ENCODE measurements at regions not wholly inside any gene's neighbourhood (a gene's known extent, or its start where the extent isn't known, plus 50 kb on each side); places are given as distances from the start of the nearest gene placed in this dataset.

DNA sequence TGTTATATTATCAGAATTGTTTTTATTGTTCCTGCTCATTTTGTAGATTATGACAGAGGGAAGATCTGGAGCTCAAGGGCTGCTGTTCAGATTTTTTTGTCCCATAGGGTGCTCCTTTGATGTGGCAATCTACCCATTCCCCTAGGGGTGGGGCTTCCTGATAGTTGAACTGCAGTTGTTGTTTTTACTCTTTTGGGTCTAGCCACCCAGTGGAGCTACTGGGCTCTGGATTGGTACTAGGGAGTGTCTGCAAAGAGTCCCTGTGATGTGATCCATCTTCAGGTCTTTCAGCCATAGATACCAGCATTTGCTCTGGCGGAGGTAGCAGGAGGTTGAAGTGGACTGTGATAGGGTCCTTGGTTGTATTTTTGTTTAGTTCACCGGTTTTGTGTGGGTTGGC is 57.9 kb upstream of the SLCO1B1 start:
- H3K27ac ChIP-seq = no peak overlapping the region
- TF ChIP-seq, protein P1, sequence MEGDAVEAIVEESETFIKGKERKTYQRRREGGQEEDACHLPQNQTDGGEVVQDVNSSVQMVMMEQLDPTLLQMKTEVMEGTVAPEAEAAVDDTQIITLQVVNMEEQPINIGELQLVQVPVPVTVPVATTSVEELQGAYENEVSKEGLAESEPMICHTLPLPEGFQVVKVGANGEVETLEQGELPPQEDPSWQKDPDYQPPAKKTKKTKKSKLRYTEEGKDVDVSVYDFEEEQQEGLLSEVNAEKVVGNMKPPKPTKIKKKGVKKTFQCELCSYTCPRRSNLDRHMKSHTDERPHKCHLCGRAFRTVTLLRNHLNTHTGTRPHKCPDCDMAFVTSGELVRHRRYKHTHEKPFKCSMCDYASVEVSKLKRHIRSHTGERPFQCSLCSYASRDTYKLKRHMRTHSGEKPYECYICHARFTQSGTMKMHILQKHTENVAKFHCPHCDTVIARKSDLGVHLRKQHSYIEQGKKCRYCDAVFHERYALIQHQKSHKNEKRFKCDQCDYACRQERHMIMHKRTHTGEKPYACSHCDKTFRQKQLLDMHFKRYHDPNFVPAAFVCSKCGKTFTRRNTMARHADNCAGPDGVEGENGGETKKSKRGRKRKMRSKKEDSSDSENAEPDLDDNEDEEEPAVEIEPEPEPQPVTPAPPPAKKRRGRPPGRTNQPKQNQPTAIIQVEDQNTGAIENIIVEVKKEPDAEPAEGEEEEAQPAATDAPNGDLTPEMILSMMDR (conservative IDR thresholded peaks at IDR 0.05) = no peak

GRCh38 chr12:21073822-21074460 is 57.1 kb upstream of the SLCO1B1 start:
- TF ChIP-seq, protein P1 (conservative IDR thresholded peaks at IDR 0.05) = no peak
- H3K27ac ChIP-seq = no peak overlapping the region
